ENCODE measurements at regions not wholly inside any gene's neighbourhood (a gene's known extent, or its start where the extent isn't known, plus 50 kb on each side); places are given as distances from the start of the nearest gene placed in this dataset.

GRCh38 chr13:27673911-27674310 is 52.2 kb downstream of the POLR1D start:
- DNase-seq (ENCODE audit: low spot score) = no peak

DNA sequence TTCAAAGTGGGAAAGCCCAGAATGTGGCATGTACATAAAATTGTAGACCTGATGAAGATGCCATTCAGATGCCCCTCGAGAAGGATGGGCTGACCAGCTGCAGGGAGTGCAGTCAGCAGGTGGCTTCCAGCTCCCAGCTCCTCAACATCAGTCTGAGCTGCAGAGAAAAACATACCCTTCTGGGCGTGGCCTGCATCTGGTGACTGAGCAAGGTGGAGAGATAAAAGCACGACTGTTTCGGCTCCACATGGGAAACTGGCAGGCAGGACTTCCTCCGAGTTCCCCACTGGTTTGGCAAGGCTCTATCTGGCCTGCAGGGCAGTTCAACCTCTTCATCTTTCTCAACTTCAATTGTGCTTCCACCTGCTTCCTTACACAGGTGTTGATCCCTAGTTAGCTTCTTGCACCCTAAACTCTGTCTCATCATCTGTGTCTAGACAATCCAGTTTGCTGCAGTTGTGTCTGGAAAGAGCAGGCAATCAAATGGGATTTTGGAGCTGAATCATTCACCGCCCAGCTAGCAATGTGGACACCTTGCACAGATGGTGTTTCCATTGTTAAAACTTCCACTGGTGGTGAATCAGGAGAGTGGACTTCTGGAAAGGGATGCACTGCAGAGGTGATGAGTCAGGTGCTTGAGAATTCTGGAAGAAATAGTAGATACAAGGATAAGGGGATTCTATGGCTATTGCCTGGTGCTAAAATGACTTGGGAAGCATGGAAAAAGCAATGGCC is 56.8 kb downstream of the POLR1D start:
- DNase-seq (ENCODE audit: low spot score) = no peak

- DNase-seq (ENCODE audit: low spot score) = no peak
These were observed 57.7 kb downstream of the POLR1D start for GRCh38 chr13:27679396-27679795.

DNA sequence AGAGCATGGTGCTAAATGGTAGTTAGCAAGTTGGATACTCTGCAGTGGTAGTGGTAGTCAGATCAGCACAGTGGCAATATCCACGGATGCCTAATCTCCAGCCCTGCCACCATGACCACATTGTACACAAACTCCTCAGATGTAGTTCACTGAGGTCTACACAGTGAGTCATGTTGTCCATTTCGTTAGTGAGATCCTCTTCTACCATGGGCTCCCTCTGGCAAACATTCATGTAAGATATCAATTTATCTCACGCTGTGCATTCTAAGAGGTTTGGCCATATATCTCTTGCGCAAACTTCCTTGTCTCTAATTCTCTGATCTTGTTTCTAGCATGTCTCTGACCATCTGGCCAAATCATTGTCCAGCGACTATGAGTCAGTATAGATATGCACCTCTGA is 58.2 kb downstream of the POLR1D start:
- no peak for DNase-seq (ENCODE audit: low spot score)

DNA sequence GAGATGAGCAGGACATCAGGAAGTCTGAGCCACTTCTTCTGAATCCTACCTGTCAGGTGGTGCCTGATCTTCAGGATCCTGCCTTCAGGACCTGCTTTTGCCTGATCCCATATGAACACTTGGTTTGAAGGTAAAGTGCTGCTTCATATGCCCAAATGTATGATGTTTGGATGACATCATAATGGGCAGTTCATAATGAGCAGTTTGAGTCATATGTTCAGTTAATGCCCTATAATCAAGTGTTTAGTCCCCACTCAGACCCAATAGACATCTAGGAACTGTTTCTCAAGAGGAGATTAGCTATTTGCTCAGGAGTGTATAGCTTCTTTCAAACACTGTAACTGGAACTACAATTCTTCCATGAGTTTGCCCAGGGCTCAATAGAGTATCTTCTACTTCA is 58.8 kb downstream of the POLR1D start:
- no peak for DNase-seq (ENCODE audit: low spot score)

- no peak for DNase-seq (ENCODE audit: low spot score)
These were observed 69.5 kb downstream of the POLR1D start for GRCh38 chr13:27691207-27691606.

- DNase-seq (ENCODE audit: low spot score) = no peak
These were observed 75.0 kb downstream of the POLR1D start for GRCh38 chr13:27696731-27697130.

- DNase-seq (ENCODE audit: low spot score) = no peak
These were observed 78.3 kb downstream of the POLR1D start for GRCh38 chr13:27699952-27700351.

GRCh38 chr13:27704681-27705080 is 83.0 kb downstream of the POLR1D start:
- DNase-seq (ENCODE audit: low spot score) = no peak

DNA sequence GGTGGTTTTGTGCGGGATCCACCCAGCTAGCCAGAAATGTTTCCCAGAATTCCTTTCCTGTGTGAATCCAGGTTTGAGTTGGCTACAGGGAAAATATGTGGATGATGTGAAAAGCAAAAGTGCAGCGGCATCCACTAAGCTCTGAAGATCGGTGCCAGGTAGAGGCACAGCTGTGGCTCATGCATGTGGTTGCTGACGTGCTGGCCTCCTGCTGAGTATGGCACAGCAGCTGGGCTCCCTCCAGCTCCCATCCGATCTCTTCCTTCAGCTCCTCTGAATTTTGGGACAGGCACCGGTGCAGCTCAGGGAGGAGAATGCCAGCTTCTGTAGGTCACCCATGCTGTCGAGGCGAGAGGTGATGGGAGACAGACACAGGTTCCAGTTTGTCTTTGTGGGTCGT is 84.0 kb upstream of the GSX1 start:
- DNase-seq (ENCODE audit: low spot score) = no peak

GRCh38 chr13:27709779-27710178 is 82.5 kb upstream of the GSX1 start:
- DNase-seq (ENCODE audit: low spot score) = no peak

DNA sequence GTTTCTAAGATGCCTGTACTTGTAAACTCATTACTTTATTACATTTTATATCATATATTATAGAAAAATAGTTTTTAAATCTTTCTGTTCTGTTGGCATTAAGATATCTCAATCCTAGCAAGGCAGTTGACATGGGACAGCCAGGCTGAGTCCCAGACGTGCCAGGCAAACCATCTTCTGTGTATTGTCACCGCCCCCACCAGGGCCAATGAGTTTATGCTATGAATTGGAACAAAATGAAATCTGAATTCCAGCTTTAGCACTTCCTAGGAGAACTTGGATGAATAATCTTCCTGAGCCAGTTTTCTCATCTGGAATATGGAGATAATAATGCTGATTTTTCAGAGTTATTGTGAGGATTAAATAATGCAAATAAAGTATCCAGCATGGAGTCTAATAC is 79.9 kb upstream of the GSX1 start:
- DNase-seq (ENCODE audit: low spot score) = peak; percentile 56

- no peak for DNase-seq (ENCODE audit: low spot score)
These were observed 78.5 kb upstream of the GSX1 start for GRCh38 chr13:27713767-27714166.

DNA sequence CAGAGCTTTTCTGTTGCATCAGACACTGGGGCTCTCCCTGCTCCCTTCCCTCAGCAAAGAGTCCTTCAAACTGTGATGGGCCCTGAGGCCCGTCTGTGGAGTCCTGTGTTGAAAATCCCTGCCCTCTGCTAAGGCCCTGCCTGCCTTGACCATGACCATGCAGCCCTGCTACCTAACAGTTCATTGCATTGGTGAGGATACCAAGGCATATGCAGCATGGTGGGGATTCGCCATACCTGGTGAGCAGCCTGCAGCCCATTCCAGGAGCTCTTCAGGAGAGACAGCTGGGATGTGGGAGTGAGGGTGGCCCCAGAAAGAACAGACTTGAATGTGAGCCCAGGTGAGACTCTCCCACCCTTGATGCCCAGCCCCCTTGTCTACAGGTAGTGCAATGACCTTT is 70.6 kb upstream of the GSX1 start:
- no peak for DNase-seq (ENCODE audit: low spot score)

GRCh38 chr13:27728271-27728670 is 64.0 kb upstream of the GSX1 start:
- peak; percentile 32 for DNase-seq (ENCODE audit: low spot score)

- DNase-seq (ENCODE audit: low spot score) = no peak
These were observed 62.1 kb upstream of the GSX1 start for GRCh38 chr13:27730191-27730590.
